Activated naive CD4-positive, alpha-beta T cell treated with anti-CD3 and anti-CD28 coated beads, Interleukin-2, amount 50 U/mL, for 16 hours (primary cell): ENCODE measurements at regions not wholly inside any gene's neighbourhood (a gene's known extent, or its start where the extent isn't known, plus 50 kb on each side); places are given as distances from the start of the nearest gene placed in this dataset.
"Not testable (repeated sequence)": the region's sequence is repeated elsewhere in the genome, so short reads cannot be mapped to it uniquely, and the experiment has no call there.

Source experiments
- DNase-seq: peaks from one replicate; pipeline ENCODE4 v3.0.0-alpha.2; 2020

GRCh38 chr12:127911291-127911690 lies 355.7 kb upstream of the TMEM132C start:
- DNase-seq, result no peak

GRCh38 chr12:127912035-127912665 lies 354.8 kb upstream of the TMEM132C start:
- no peak for DNase-seq

GRCh38 chr12:127923501-127923900 lies 343.5 kb upstream of the TMEM132C start:
- no peak for DNase-seq

- DNase-seq, result no peak
Observed at GRCh38 chr12:127925971-127926370, 341.0 kb upstream of the TMEM132C start.

GRCh38 chr12:127928178-127928577 lies 338.8 kb upstream of the TMEM132C start:
- DNase-seq, result no peak

- DNase-seq, result no peak
Observed at GRCh38 chr12:127928615-127929571, 338.1 kb upstream of the TMEM132C start.

GRCh38 chr12:127930122-127930521 lies 336.8 kb upstream of the TMEM132C start:
- no peak for DNase-seq

- no peak for DNase-seq
Observed at GRCh38 chr12:127934409-127934808, 332.6 kb upstream of the TMEM132C start.

GRCh38 chr12:127936463-127936862 lies 330.5 kb upstream of the TMEM132C start:
- no peak for DNase-seq

- DNase-seq, result no peak
Observed at GRCh38 chr12:127941332-127941731, 325.6 kb upstream of the TMEM132C start.

- DNase-seq, result no peak
Observed at GRCh38 chr12:127942981-127943380, 324.0 kb upstream of the TMEM132C start.

- no peak for DNase-seq
Observed at GRCh38 chr12:127943481-127944210, 323.3 kb upstream of the TMEM132C start.

GRCh38 chr12:127944211-127944899 lies 322.6 kb upstream of the TMEM132C start:
- DNase-seq, result no peak

GRCh38 chr12:127957001-127957660 lies 309.8 kb upstream of the TMEM132C start:
- DNase-seq, result no peak

- DNase-seq, result no peak
Observed at GRCh38 chr12:127962303-127962702, 304.7 kb upstream of the TMEM132C start.

- DNase-seq, result no peak
Observed at GRCh38 chr12:127963933-127964332, 303.0 kb upstream of the TMEM132C start.

- DNase-seq, result no peak
Observed at GRCh38 chr12:127964717-127965116, 302.3 kb upstream of the TMEM132C start.

GRCh38 chr12:127966331-127966730 lies 300.6 kb upstream of the TMEM132C start:
- DNase-seq, result no peak

GRCh38 chr12:127970491-127970890 lies 296.5 kb upstream of the TMEM132C start:
- DNase-seq, result no peak

GRCh38 chr12:127980585-127980984 lies 286.4 kb upstream of the TMEM132C start:
- no peak for DNase-seq

- DNase-seq, result no peak
Observed at GRCh38 chr12:127981875-127982274, 285.1 kb upstream of the TMEM132C start.

GRCh38 chr12:127983213-127983791 lies 283.7 kb upstream of the TMEM132C start:
- DNase-seq, result not testable (repeated sequence)
